GM21825 (cell line): ENCODE measurements at regions not wholly inside any gene's neighbourhood (a gene's known extent, or its start where the extent isn't known, plus 50 kb on each side); places are given as distances from the start of the nearest gene placed in this dataset.

Source experiments
- ATAC-seq: cut with Tn5 transposase; IDR thresholded peaks from one replicate; pipeline ENCODE4 v1.9.1; 2021; ENCODE audit warnings: mild to moderate bottlenecking, moderate library complexity; ENCODE audit not compliant: unreplicated experiment

DNA sequence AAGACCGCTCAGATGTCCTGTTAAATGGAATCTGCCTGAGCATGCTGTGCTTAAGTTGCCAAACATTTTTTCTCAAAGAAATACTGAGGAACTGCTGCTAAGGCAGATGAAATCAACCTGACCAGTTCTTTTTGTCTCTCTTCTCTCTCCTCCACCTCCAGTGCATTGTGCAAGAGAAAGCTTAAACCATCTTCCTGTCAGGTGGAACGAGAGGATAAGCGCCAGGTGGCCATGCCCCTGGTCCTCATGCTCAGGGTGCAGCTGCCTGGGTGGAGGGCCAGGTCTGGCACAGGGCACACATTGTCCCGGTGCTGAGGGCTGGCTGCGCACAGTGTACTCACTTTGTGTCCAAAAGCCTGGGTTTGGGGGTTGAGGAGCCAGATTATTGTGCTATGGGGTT is 176.2 kb upstream of the TP63 start:
- ATAC-seq, result no peak

DNA sequence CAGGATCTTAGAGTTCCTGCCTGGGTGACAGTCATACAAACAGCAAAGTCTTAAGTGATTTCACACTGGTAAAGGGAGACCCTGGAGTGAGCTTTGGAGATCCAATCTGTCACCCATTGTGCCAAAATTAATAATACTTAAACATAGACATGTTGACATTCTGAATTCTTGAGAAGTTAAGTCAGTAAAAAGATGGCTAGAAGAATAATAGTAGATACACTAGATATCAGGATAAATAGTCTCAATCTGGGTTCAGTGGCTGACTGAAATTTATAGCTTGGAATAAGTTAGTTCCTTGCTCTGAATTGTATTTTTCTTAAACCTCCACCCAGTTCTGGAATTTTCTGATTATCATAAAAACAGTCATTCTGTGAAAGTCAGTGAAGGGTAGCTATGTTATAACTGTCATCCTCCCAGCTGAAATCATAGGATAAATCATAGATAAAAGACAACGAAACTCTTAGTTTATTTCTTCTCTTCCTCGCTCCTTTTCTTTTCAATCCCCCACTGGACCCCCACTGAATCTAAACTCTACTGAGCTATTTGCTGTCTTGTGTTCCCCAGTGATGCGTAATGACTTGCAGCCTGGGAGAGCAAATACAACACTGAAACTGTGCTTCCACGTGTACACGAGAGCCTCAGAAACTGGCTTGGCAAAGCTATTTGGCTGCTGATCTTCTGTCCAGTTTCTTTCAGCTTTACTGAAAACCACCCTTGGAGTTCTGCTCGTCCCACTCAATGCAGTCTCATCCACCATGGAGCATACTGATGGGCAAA is 175.4 kb upstream of the TP63 start:
- no peak for ATAC-seq

DNA sequence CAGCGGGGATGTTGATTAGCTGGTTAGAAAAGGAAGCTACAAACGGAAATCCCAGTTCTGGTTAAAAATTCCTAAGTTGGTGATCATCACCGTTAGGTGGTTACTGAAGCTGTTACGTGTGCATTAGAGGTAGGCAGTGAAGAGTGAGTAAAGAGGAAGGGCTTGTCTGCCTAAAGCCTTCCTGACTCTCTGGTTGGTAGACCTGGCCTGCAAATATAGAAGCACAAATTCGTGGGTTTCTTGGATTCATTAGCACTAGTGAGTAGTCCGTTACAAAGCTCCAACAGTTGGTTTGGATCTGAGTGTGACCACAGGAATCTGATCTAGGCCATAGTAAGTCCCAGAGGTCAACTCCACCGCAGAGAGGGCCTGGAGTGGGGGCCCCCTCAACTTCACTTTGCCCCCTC is 174.0 kb upstream of the TP63 start:
- no peak for ATAC-seq

DNA sequence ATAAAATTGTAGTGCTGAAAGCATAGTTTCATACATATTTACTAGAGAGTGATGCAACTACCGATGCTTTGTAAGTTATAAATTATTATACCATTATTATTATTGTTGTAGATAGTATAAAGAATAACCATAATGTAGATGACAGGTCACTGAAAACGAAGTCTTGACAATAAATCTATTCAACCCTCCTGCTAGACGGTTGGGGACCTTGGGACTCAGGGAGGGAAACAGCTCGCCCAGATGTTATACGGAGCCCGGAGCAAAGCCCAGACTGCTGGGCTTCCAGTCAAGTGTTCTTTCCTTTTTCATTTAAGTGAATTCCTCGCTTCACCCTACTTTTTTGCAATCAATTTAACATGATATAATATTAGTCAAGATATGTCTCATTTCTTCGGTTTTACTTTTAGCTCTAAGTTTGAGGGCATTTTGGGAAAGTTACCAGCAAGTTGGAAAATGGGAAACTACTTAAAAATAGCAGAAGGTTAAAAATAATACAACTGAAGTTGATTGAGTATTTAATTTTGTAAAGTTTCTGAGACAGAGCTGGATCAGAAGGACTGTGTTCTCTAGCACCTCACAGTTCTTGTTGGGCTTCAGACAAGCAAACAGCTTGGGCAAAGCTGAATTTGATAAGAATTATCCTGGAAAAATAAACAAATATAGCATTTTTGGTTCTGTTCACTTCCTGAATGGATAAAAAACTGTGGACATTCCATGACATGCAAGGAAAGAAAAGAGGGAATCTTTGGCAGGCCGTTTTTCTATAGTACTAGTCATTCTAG is 173.4 kb upstream of the TP63 start:
- no peak for ATAC-seq

DNA sequence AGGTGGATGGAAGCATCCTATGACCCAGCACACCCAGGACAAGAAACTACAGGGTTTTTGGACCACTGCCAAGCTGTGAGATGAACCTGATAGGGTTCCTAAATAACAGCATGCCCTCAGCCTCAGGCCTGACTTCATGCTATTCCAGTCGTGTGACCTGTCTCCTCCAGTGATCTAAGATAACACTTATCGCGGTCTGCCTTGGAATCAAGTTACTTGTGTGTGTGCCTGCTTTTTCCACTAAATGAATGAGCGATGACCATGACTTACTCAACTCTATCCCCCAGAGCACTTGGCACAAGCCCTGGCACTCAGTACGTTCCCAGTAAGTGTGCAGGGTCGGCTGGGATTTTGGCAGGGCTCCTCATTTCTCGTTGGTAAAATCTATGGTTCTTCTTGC is 172.7 kb upstream of the TP63 start:
- ATAC-seq, result no peak

DNA sequence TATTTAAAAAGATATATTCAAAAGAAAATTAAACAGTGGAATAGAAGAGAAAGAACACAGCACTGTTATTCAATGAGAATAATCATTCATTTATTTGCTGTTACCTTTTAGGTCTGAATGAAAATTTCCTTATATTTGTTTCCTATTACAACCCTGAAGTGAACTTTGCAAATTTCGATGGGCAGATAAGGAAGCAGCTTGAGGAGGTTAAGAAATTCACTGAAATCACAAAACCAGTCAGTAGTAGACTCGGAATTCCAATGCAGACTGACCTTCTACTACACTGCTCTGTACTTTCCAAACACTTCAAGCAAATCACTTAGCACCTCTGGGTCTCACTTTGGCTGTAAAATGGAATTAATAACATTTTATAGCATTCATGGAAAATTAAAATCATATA is 172.0 kb upstream of the TP63 start:
- no peak for ATAC-seq

DNA sequence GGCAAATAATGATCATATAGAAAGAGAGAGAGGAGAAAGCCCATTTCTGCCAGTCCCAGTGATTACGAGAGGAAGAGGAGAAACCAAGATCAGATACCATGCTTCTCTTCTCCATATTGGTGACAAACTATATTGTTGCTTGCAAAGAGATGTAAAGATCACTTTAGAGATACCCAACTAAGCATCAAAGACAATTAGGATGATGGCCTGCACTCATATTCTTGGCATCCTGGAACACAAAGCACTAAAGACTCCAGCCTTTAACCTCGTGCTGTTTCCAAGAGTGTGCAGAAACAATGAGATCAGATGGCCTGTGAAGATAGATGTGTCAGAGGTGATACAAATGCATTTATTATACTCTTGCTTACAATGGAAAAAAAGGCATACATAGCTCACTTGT is 170.7 kb upstream of the TP63 start:
- ATAC-seq, result no peak

DNA sequence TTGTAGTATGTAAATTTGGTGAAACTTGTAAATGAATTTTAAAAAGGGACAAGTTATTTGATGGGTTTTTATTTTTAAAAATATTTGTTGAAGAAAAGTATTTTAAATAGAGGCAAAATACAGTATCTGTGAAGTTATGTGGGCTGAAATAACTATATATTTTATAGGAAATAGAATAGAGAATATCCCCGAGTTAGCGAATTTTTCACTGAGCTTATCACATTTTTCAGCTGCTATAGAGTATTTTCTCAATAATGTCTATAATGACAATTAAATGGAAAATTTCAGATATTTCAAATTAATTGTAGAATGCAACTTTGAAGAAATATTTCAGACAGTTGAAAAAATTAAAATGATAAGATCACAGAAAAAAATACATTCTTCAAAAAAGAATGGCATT is 166.4 kb upstream of the TP63 start:
- ATAC-seq, result no peak

DNA sequence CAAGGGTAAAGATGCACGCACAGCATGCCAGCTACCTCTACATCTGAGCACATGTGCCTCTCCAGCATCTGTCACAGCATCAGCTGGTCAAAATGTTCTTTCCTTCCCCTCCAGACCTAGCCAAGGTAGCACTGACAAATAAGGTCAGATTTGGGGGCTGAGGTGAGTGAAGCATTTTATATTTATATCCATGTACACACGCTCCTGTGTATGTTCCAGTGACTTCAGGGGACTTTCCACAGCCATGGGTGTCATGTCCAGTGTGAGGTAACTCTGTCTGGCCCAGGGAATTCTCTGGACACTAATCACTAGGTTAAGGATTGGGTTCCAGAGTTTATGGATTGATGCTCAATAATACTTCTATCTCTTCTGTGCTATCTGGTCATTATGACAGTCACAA is 165.2 kb upstream of the TP63 start:
- no peak for ATAC-seq

DNA sequence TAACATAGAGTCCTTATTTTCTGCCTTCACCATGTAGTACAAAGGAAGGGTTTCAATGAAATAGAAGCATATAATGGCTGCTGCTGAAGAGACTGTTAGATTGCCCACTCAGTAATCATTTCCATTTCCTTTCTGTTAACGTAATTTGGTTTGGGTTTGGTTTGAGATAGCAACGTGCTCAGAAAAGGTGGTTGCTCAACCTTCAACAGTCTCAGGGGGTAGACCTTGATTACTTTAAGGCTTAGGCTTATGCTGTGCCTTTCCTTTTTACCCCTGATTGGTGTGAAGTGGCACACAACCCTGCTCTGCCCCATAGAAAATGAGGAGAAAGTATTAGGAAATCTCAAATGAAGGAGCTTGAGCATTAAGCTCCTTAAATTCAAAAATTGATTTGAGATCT is 163.7 kb upstream of the TP63 start:
- ATAC-seq, result no peak

DNA sequence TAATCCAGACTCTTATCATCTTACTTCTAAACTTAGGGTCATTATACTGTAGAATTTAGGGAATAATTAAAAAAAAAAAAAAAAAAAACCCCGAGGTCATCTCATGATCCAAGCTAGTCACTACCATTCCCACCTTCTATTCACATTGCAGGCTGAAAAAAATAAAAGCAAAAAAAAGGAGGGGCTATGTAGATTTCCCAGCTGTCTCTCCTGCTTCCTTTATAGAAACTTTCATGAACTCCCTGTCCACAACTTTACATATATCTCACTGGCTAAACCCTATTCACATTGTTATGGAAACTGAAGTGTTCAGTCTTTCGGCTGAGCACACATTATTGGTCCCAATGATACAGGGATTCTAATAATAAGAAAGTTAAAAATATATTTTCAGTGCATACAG is 156.2 kb upstream of the TP63 start:
- no peak for ATAC-seq

DNA sequence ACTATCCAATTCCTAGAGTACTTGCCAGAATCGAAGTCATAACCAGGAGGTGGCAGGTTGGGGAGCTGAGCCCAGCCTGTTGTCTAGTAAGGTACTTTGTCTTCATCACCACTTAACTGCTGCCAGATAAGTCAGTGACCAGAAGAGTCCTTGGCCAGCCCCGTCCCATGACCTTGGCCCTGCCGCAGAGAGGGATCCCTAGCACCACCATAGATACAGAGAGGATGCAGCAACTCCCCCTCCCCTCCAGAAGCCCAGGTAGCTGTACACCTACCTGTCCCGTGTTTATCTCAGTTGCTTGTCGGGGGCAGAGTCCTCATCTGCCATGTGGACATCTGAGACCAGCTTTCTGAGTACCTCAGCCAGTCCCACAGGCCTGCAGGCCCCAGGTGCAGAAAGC is 153.6 kb upstream of the TP63 start:
- no peak for ATAC-seq

DNA sequence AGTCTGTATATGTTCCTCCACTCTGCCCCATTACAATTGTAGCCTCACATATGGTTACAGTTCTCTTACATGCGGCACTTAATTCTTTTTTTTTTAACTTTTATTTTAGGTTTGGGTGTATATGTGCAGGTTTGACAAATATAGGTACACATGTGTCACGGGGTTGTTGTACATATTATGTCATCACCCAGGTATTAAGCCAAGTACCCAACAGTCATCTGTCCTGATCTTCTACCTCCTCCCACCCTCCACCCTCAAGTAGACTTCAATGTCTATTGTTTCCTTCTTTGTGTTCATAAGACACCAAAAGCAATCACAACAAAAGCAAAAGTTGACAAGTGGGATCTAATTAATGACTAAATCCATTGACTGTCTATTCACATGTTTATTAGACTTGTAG is 144.6 kb upstream of the TP63 start:
- ATAC-seq, result no peak

DNA sequence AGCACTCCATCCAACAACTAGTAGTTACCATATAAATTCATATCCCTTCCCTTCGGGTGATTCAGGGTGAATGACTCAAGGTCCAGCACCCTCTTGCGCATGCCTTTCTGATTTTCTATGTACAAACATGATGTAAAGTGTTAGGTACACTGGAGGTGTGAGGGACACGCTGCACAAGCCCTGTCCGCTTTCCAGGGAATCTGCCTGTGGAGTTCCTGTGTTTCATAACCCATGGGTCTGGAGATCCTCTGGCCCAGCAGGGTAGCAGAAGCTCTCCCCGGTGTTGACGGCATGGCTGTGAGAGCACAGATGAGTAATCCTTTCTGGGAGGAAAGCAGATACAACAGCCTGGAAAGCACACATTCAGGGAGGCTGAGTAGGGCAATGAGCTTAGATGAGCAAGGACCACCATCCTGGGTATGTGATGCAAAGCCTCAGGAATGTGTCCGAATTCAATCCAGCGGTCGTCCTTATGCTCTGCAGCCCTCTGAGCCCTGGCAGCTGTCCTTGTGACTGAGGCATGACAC is 142.9 kb upstream of the TP63 start:
- ATAC-seq, result no peak

DNA sequence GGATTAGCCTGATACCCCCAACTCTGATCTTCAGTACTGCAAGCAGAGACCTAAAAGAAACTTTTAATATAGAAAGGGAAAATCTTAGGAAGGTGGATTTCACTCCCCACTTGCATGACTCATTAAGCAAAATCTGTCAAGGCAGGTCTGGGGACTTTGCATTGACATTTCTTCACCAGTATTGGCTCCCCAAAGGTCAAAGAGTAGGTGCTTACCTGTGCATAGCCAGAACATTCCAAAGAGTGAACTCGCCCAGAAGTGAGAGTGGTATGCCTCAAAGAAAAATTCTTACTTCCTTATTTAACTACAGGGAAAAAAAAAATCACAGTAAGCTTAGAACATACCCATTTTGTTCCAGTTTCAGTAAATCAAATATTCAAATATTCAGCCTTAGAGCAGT is 140.9 kb upstream of the TP63 start:
- ATAC-seq, result no peak

DNA sequence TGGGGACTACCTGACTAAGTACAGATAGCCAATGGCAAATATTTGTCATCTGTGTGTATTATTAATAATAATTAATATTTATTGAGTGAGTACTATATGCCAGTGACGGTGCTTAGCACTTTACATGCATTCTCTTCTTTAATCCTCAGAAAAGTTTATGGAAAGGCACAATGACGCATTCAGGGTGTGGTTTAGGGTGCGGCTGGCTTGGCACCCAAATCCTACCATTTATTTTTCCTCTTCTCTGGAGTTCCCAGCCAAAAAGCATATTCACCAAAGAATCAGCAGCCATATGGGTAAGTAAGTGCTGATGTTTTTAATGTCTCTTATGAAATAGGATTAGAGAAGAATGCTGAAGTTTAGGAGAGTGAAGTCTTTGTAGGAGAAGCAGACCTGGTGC is 140.4 kb upstream of the TP63 start:
- ATAC-seq, result no peak

DNA sequence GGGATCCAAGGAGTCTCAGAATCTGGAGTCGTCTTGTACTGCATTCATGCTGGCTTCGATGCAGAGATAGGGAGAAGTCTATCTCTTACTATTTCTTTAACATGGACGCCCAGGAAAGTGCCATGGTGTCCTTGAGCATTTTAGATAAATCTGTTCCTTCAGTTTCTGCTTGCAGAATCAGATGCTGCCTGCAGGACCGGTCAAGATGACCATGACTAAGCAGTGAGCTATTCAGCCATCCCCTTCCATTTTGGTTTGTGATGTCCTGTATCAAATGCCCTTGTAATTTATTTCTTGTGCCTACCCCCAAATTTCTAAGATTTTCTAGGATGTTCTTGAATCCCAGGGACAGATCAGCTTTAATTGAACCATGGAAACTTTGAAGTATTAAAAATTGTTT is 139.4 kb upstream of the TP63 start:
- no peak for ATAC-seq

DNA sequence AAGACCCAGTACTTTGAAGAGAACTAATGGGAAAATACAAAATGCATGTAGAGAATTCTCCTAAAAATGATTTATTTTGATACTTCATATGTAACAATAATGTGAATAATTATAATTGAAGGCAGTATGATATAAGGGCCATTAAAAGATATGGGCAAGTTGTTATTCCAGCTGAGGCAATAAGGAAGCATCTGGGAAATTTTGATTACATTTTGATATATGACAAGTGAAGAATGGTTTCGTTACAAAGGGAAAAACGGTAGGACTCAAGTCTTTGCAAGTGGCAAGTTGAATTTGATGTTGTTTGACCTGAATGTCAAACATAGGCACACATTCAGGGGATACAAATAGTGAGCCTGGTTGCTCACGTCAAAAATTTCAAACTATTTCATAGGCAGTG is 137.9 kb upstream of the TP63 start:
- ATAC-seq, result no peak

DNA sequence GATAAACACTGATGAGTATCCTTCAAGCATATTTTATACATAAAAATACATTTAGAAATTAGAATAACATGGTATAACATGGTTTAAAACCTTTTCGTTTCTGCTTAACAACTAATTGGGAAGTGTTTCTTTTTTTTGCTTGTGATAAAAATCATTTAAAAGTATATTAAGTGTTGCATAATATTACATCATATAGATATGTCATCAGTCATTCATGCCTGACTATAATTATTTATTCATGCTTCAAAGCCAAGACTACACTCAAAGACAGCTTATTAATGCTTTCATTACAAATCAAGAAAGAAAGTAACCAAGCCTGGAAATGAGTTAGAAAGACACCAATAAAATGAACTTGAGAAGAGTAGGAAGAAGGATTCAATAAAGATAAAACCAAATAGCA is 136.6 kb upstream of the TP63 start:
- no peak for ATAC-seq

DNA sequence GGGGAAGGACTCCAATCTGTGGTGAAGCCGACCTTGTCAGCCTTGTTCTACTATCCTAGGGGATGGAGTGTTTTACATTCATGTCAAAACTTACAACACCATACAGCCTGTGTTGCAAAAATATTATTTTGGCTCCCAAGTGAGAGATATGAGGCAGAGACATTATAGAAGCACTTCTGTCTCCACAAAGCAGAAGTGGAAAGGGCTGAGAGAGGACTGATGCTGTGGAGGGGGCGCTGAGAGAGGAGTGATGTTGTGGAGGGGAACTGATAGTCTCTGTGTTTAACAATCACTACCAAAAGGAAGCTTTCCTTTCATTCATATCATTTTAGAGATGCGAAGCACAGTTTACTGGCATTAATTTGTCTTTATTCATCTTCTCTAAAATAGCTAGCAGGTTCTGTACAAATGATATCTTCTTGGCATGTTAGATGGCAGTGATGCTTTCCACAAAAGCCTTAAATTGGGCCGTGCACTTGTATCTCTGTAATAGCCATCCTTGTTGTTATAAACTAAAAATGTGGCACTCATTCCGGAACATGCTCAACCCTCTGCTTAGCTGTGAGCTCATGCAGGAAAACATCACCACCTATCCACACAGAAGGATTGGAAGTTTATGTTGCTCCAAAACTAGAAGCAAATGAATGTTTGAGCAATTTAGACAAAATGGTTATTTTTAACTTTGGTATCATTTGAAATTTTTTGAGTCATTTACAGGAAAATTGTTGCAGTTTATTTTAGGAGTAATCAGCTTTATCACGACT is 134.6 kb upstream of the TP63 start:
- no peak for ATAC-seq

DNA sequence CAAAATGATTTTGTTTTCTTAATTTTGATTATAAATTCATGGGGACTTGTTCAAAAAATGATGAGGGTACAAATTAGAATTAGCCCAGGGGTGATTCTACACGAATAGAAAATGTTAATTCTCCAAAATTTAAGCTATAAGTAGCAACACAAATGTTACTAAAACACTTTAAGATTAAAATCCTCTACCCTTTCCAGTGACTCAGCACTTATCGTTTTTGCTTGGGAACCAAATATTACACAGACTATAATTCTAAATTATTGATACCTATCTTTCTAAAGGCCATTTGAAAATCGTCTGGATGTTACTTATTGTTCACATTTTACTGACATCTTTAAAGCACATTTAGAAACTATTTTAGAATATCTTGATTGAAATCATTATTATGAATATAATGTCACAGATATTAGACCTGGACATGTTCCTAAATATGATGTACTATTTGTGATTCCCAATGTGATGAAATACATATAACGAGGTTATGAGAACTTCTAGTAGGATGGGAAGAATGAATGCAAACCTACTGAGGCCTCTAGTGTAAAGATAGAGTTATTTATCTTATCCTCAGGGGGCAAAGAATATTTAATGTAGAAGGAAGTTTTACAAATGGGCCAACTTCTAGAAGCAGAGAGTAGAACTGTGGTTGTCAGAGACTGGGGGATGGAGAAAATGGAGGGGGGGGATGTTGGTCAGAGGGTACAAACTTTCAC is 132.0 kb upstream of the TP63 start:
- ATAC-seq, result no peak
